Gastrocnemius medialis (tissue), 4 donors: ENCODE measurements at regions not wholly inside any gene's neighbourhood (a gene's known extent, or its start where the extent isn't known, plus 50 kb on each side); places are given as distances from the start of the nearest gene placed in this dataset.

Experiments
- POLR2A ChIP-seq, 2 donors: fragments of 450-650 bp; IDR thresholded peaks; one replicate each; pipeline ENCODE4 v1.6.1; 2017; ENCODE audit warnings: antibody characterized with exemption in 2 of 2, mild to moderate bottlenecking in 2 of 2, moderate library complexity in 2 of 2
- TF ChIP-seq, protein P1 (sequence below), 5 experiments: fragments of 450-650 bp in 3 of 5; fragments of 200-600 bp in 2 of 5; sonication (generic) in 2 of 5; IDR thresholded peaks in 4 of 5; conservative IDR thresholded peaks in 1 of 5; 1 replicate in 4 of 5; 2 replicates in 1 of 5; pipeline ENCODE4 v1.5.1; 2016 to 2019; ENCODE audit warnings: antibody characterized with exemption in 5 of 5, mild to moderate bottlenecking in 3 of 5, moderate library complexity in 3 of 5

DNA sequence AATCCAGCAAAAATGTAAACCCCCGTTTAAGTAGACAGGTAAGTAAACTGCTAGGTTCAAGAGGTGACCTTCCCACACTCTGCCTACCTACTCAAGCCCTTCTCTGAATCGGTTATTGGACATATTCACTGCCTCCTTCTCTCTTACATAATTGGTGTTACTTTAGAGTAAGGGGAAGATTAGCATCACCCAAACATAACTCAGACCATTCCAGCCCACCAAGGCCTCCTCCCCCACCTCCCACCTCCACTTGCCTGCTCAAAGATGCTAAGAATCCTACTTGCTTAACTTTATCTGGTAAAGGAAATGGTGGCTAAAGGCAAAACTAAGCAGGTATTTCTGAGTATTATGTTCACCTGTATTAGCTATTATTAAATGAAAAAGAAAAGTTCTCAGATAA is 55.0 kb upstream of the DTNA start:
- TF ChIP-seq, protein P1, sequence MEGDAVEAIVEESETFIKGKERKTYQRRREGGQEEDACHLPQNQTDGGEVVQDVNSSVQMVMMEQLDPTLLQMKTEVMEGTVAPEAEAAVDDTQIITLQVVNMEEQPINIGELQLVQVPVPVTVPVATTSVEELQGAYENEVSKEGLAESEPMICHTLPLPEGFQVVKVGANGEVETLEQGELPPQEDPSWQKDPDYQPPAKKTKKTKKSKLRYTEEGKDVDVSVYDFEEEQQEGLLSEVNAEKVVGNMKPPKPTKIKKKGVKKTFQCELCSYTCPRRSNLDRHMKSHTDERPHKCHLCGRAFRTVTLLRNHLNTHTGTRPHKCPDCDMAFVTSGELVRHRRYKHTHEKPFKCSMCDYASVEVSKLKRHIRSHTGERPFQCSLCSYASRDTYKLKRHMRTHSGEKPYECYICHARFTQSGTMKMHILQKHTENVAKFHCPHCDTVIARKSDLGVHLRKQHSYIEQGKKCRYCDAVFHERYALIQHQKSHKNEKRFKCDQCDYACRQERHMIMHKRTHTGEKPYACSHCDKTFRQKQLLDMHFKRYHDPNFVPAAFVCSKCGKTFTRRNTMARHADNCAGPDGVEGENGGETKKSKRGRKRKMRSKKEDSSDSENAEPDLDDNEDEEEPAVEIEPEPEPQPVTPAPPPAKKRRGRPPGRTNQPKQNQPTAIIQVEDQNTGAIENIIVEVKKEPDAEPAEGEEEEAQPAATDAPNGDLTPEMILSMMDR (IDR thresholded peaks at IDR 0.05 in 4 of 5, conservative IDR thresholded peaks at IDR 0.05 in 1 of 5): no peak
- TF ChIP-seq POLR2A (IDR thresholded peaks at IDR 0.05): no peak
